Gastroesophageal sphincter (tissue), 4 donors: ENCODE measurements at regions not wholly inside any gene's neighbourhood (a gene's known extent, or its start where the extent isn't known, plus 50 kb on each side); places are given as distances from the start of the nearest gene placed in this dataset.

Experiments
- ATAC-seq: fragments of 150-250 bp; one replicate; pipeline ENCODE4 v1.9.1; 2016; ENCODE audit warnings: mild to moderate bottlenecking, moderate library complexity
- H3K27ac ChIP-seq, 4 donors: fragments of 200-600 bp; sonication (generic) in 3 of 4; 1 replicate in 3 of 4; 2 replicates in 1 of 4; pipeline ENCODE4 v1.5.1; 2016 to 2019
- H3K27me3 ChIP-seq: fragments of 200-600 bp; sonication (generic); one replicate; pipeline ENCODE4 v1.5.1; 2019
- H3K36me3 ChIP-seq, 2 donors: fragments of 200-600 bp; sonication (generic); one replicate each; pipeline ENCODE4 v1.5.1; 2019; ENCODE audit warnings: control low read depth in 1 of 2
- H3K4me1 ChIP-seq, 3 donors: fragments of 200-600 bp; sonication (generic); 1 replicate in 2 of 3; 2 replicates in 1 of 3; pipeline ENCODE4 v1.5.1; 2016 to 2019; ENCODE audit warnings: control low read depth in 2 of 3
- H3K4me3 ChIP-seq, 2 donors: fragments of 200-600 bp; sonication (generic); one replicate each; pipeline ENCODE4 v1.5.1; 2019; ENCODE audit warnings: mild to moderate bottlenecking in 1 of 2, moderate library complexity in 1 of 2
- H3K9me3 ChIP-seq, 3 donors: fragments of 200-600 bp; sonication (generic); one replicate each; pipeline ENCODE4 v1.5.1; 2017 to 2019; ENCODE audit warnings: control low read depth in 2 of 3
- CTCF ChIP-seq, 4 experiments: fragments of 200-600 bp in 2 of 4; fragments of 450-650 bp in 2 of 4; sonication (generic) in 1 of 4; IDR thresholded peaks; one replicate each; pipeline ENCODE4 v1.5.1; 2017 to 2019; ENCODE audit warnings: antibody characterized with exemption in 4 of 4, mild to moderate bottlenecking in 2 of 4, moderate library complexity in 2 of 4
- EP300 ChIP-seq: sonication (generic); formaldehyde crosslinking; IDR thresholded peaks from one replicate; pipeline ENCODE4 v1.6.1; 2017; ENCODE audit warnings: antibody characterized with exemption, mild to moderate bottlenecking
- POLR2A ChIP-seq, 2 donors: fragments of 450-650 bp; IDR thresholded peaks; one replicate each; pipeline ENCODE4 v1.6.1; 2017; ENCODE audit warnings: antibody characterized with exemption in 2 of 2, mild to moderate bottlenecking in 2 of 2, moderate library complexity in 1 of 2
- POLR2AphosphoS5 ChIP-seq: sonication (generic); formaldehyde crosslinking; IDR thresholded peaks from one replicate; pipeline ENCODE4 v1.6.1; 2017; ENCODE audit warnings: antibody characterized with exemption
- WGBS, 2 donors: methylation state at CpG; one replicate each; pipeline ENCODE4 v1.1.5; 2018; ENCODE audit warnings: low coverage in 1 of 2; 5-methylcytosine and 5-hydroxymethylcytosine counted together

- no peak for TF ChIP-seq CTCF (IDR thresholded peaks at IDR 0.05)
- no peak for TF ChIP-seq EP300
- no peak for TF ChIP-seq POLR2A (IDR thresholded peaks at IDR 0.05)
- no peak for ATAC-seq
- H3K9me3 ChIP-seq: no peaks in the 10 kb centered on the region
- H3K36me3 ChIP-seq: no peaks in the 10 kb centered on the region
- H3K27me3 ChIP-seq: no peaks in the 10 kb centered on the region
- H3K4me1 ChIP-seq: no peaks in the 10 kb centered on the region
- 92 to 100% methylated on average over 1 of the region's 1 CpG for WGBS, 2 donors
- no peak overlapping the region for H3K27ac ChIP-seq
- no peak overlapping the region for H3K4me3 ChIP-seq
These were observed 177.6 kb upstream of the LRIG3 start for GRCh38 chr12:59097876-59098275.

GRCh38 chr12:59096246-59096645 is 175.9 kb upstream of the LRIG3 start:
- no peak overlapping the region for H3K4me3 ChIP-seq
- TF ChIP-seq EP300: no peak
- TF ChIP-seq POLR2A (IDR thresholded peaks at IDR 0.05): no peak
- no peak for TF ChIP-seq POLR2AphosphoS5
- TF ChIP-seq CTCF (IDR thresholded peaks at IDR 0.05): no peak
- H3K36me3 ChIP-seq: no peaks in the 10 kb centered on the region
- H3K27ac ChIP-seq: no peak overlapping the region
- H3K4me1 ChIP-seq: no peaks in the 10 kb centered on the region
- H3K9me3 ChIP-seq: no peaks in the 10 kb centered on the region
- ATAC-seq: no peak
- no peaks in the 10 kb centered on the region for H3K27me3 ChIP-seq

- Histone ChIP-seq H3K27me3 (no peaks in the 10 kb centered on the region), H3K27ac (no peak overlapping the region), H3K36me3 (no peaks in the 10 kb centered on the region), H3K9me3 (no peaks in the 10 kb centered on the region), H3K4me3 (no peak overlapping the region), H3K4me1 (no peaks in the 10 kb centered on the region)
- ATAC-seq: no peak
- WGBS, 2 donors: 60 to 88% methylated on average over 1 of the region's 1 CpG
- TF ChIP-seq POLR2AphosphoS5 (no peak), POLR2A (IDR thresholded peaks at IDR 0.05) (no peak), EP300 (no peak), CTCF (IDR thresholded peaks at IDR 0.05) (no peak)
These were observed 172.9 kb upstream of the LRIG3 start for GRCh38 chr12:59093073-59093772.

GRCh38 chr12:59088673-59089072 is 168.4 kb upstream of the LRIG3 start:
- no peaks in the 10 kb centered on the region for H3K36me3 ChIP-seq
- no peak for ATAC-seq
- TF ChIP-seq EP300 (no peak), POLR2AphosphoS5 (no peak), CTCF (IDR thresholded peaks at IDR 0.05) (no peak), POLR2A (IDR thresholded peaks at IDR 0.05) (no peak)
- H3K4me1 ChIP-seq: peaks cover 8 to 33% (median 16%) of the 10 kb centered on the region in 3 donors
- 49 to 50% methylated on average over 5 of the region's 5 CpGs for WGBS, 2 donors
- no peaks in the 10 kb centered on the region for H3K9me3 ChIP-seq
- no peak overlapping the region for H3K4me3 ChIP-seq
- H3K27me3 ChIP-seq: no peaks in the 10 kb centered on the region
- H3K27ac ChIP-seq: no peak overlapping the region

GRCh38 chr12:59087691-59088090 is 167.4 kb upstream of the LRIG3 start:
- WGBS, 2 donors: 59 to 69% methylated on average over 3 of the region's 3 CpGs

More at GRCh38 chr12:59087691-59088090, 167.4 kb upstream of the LRIG3 start:
- no peaks in the 10 kb centered on the region for H3K27me3 ChIP-seq
- no peaks in the 10 kb centered on the region for H3K36me3 ChIP-seq
- ATAC-seq: no peak
- H3K4me3 ChIP-seq: no peak overlapping the region
- no peak for TF ChIP-seq POLR2A (IDR thresholded peaks at IDR 0.05)
- TF ChIP-seq CTCF (IDR thresholded peaks at IDR 0.05): no peak
- no peak for TF ChIP-seq EP300
- TF ChIP-seq POLR2AphosphoS5: no peak
- peaks cover 11 to 43% (median 16%) of the 10 kb centered on the region in 3 donors for H3K4me1 ChIP-seq
- H3K27ac ChIP-seq: no peak overlapping the region
- no peaks in the 10 kb centered on the region for H3K9me3 ChIP-seq
